22Rv1 (cell line): ENCODE measurements at regions not wholly inside any gene's neighbourhood (a gene's known extent, or its start where the extent isn't known, plus 50 kb on each side); places are given as distances from the start of the nearest gene placed in this dataset.

Source experiments
- ZFX ChIP-seq: fragments of 450-650 bp; IDR thresholded peaks from 2 replicates; pipeline ENCODE4 v1.6.1; 2017; ENCODE audit warnings: antibody characterized with exemption, borderline replicate concordance
- TF ChIP-seq, protein P1 (sequence below): fragments of 450-650 bp; IDR thresholded peaks from 2 replicates; pipeline ENCODE4 v1.5.1; 2017; ENCODE audit warnings: mild to moderate bottlenecking

DNA sequence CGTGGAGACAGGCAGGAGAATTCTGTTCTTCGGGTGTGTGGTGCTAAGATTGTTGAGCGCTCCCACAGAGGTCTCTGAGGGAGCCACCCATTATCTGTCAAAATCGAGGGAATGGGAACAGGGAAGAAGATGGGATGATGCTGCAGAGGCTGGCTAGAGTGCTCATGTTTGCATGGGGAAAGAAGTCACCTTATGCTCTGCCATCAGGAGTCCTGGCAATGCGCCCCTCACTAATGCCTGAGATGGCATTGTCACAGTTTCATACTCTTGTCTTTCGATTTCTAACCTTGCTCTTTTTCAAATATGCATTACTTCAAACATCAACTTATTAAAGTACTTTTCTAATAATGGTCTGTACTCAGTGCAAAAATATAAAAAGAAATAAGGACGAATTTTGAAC lies 463.3 kb upstream of the CELF4 start:
- TF ChIP-seq, protein P1, sequence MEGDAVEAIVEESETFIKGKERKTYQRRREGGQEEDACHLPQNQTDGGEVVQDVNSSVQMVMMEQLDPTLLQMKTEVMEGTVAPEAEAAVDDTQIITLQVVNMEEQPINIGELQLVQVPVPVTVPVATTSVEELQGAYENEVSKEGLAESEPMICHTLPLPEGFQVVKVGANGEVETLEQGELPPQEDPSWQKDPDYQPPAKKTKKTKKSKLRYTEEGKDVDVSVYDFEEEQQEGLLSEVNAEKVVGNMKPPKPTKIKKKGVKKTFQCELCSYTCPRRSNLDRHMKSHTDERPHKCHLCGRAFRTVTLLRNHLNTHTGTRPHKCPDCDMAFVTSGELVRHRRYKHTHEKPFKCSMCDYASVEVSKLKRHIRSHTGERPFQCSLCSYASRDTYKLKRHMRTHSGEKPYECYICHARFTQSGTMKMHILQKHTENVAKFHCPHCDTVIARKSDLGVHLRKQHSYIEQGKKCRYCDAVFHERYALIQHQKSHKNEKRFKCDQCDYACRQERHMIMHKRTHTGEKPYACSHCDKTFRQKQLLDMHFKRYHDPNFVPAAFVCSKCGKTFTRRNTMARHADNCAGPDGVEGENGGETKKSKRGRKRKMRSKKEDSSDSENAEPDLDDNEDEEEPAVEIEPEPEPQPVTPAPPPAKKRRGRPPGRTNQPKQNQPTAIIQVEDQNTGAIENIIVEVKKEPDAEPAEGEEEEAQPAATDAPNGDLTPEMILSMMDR, result no peak
- TF ChIP-seq ZFX, result no peak
